ENCODE measurements at regions not wholly inside any gene's neighbourhood (a gene's known extent, or its start where the extent isn't known, plus 50 kb on each side); places are given as distances from the start of the nearest gene placed in this dataset.

DNA sequence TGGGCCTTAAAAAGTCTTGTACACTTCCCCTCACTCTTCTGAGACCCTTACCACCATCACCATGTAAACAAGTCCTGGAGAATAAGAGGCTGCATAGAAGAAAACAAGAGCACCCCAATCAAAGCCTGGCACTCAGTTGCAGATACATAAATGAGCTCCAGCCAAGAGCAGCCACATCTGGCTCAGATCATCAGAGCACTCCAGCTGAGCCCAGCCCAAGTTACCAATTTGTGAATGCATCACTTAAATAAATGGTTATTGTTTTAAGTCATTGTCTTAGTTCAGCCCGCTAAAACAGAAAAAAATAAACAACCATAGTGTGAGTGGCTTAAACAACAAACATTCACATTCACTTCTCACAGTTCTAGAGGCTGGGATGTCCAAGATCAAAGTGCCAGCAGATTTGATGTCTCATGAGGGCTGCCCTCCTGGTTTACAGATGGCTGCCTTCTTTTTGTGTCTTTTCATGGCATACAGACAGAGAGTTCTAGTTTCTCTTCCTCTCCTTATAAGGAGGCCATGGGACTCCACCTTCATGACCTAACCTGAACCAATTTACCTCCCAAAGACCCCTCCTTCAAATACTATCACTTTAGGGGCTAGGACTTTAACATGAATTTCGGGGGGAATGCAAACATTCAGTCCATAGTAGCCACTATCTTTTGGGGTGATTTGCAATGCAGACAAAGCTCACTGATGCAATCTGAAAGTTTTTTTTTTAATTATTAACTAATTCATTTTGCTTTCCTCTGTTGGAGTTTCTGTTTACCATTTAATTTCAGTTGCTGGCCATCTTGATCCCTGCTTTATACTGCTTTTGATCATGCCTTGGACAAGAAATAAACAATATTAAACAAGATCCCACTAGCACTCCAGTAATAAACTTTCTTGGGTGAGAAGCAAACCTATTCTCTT is 187.5 kb upstream of the ACVR2A start:
- no peak overlapping the region for H3K4me3 ChIP-seq (ENCODE audit: control insufficient read depth in 1 of 7, extremely low read depth in 1 of 7, insufficient read depth in 4 of 7, low read depth in 2 of 7, low read length in 6 of 7)
- ChIA-PET CTCF (no interaction called here), POLR2A (no interaction called here)
- no peaks in the 10 kb centered on the region for H3K9me3 ChIP-seq (ENCODE audit: control extremely low read depth in 1 of 5, control insufficient read depth in 4 of 5, insufficient read depth in 2 of 5, low read depth in 1 of 5, low read length in 4 of 5)
- WGBS (ENCODE audit: insufficient coverage), result 100% methylated on average over 1 of the region's 2 CpGs
- H3K4me1 ChIP-seq (ENCODE audit: control extremely low read depth in 1 of 4, control insufficient read depth in 4 of 4, insufficient read depth in 4 of 4, low read length in 3 of 4), result no peaks in the 10 kb centered on the region
- H3K27me3 ChIP-seq (replicated peaks in 2 of 5; ENCODE audit: control insufficient read depth in 4 of 5, insufficient read depth in 5 of 5, low read length in 4 of 5), result no peaks in the 10 kb centered on the region
- no peak for DNase-seq
- H3K36me3 ChIP-seq (ENCODE audit: control insufficient read depth in 4 of 4, insufficient read depth in 4 of 4, low read length in 3 of 4), result no peaks in the 10 kb centered on the region
- no peak overlapping the region for H3K27ac ChIP-seq (ENCODE audit: insufficient read depth in 1 of 2, low read depth in 1 of 2, low read length in 2 of 2, poor library complexity in 1 of 2, severe bottlenecking in 2 of 2)

DNA sequence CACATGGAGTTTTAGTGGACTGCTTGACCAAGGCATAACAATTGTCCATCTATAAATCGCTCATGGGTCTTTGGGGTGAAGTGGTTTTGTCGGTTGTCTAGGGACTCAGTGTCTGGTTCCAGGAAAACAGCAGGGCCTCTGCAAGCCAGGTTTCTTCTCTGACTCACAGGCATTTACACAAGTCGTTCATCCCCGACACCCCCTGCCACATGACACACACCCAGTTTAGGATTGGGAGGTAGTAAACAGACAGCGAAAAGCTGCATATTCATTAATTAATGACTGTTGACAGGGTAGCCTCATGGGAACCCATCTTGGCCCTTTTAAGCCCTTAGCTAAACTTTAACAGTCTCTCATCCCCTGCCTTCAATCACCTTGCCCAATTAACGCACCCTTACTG is 194.8 kb upstream of the ACVR2A start:
- no peaks in the 10 kb centered on the region for H3K27me3 ChIP-seq (replicated peaks in 2 of 5; ENCODE audit: control insufficient read depth in 4 of 5, insufficient read depth in 5 of 5, low read length in 4 of 5)
- no peaks in the 10 kb centered on the region for H3K36me3 ChIP-seq (ENCODE audit: control insufficient read depth in 4 of 4, insufficient read depth in 4 of 4, low read length in 3 of 4)
- H3K4me3 ChIP-seq (ENCODE audit: control insufficient read depth in 1 of 7, extremely low read depth in 1 of 7, insufficient read depth in 4 of 7, low read depth in 2 of 7, low read length in 6 of 7), result no peak overlapping the region
- whole genome bisulfite sequencing (ENCODE audit: insufficient coverage), result 100% methylated on average over 3 of the region's 6 CpGs
- no peak overlapping the region for H3K27ac ChIP-seq (ENCODE audit: insufficient read depth in 1 of 2, low read depth in 1 of 2, low read length in 2 of 2, poor library complexity in 1 of 2, severe bottlenecking in 2 of 2)
- ChIA-PET POLR2A (no interaction called here), CTCF (no interaction called here)
- H3K9me3 ChIP-seq (ENCODE audit: control extremely low read depth in 1 of 5, control insufficient read depth in 4 of 5, insufficient read depth in 2 of 5, low read depth in 1 of 5, low read length in 4 of 5), result no peaks in the 10 kb centered on the region
- DNase-seq, result no peak
- no peaks in the 10 kb centered on the region for H3K4me1 ChIP-seq (ENCODE audit: control extremely low read depth in 1 of 4, control insufficient read depth in 4 of 4, insufficient read depth in 4 of 4, low read length in 3 of 4)

DNA sequence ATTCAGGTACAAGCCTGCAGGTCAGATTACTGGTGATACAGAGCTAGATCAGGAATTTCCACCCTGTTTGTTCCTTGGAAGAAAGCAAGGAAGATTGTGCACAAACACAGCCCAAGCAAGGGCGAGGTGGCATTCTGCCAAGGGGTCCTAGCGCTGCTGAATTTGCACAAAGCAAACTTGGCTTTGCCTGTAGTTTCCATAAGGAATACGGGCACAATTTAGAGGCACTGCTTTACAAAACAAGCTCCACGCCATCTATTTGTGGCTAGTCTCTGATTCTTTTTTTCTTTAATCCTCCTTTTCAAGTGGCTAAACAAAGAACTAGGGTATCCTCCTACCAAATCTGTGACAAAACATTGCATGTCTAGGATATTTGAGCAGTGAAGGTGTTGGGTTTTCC is 195.5 kb upstream of the ACVR2A start:
- Histone ChIP-seq H3K4me1 (ENCODE audit: control extremely low read depth in 1 of 4, control insufficient read depth in 4 of 4, insufficient read depth in 4 of 4, low read length in 3 of 4) (no peaks in the 10 kb centered on the region), H3K9me3 (ENCODE audit: control extremely low read depth in 1 of 5, control insufficient read depth in 4 of 5, insufficient read depth in 2 of 5, low read depth in 1 of 5, low read length in 4 of 5) (no peaks in the 10 kb centered on the region), H3K27ac (ENCODE audit: insufficient read depth in 1 of 2, low read depth in 1 of 2, low read length in 2 of 2, poor library complexity in 1 of 2, severe bottlenecking in 2 of 2) (no peak overlapping the region), H3K4me3 (ENCODE audit: control insufficient read depth in 1 of 7, extremely low read depth in 1 of 7, insufficient read depth in 4 of 7, low read depth in 2 of 7, low read length in 6 of 7) (no peak overlapping the region), H3K27me3 (replicated peaks in 2 of 5; ENCODE audit: control insufficient read depth in 4 of 5, insufficient read depth in 5 of 5, low read length in 4 of 5) (no peaks in the 10 kb centered on the region), H3K36me3 (ENCODE audit: control insufficient read depth in 4 of 4, insufficient read depth in 4 of 4, low read length in 3 of 4) (no peaks in the 10 kb centered on the region)
- WGBS (ENCODE audit: insufficient coverage), result 98% methylated on average over 4 of the region's 4 CpGs
- ChIA-PET POLR2A (no interaction called here), CTCF (interaction anchor here (0.7 kb wide), 1 partner anchor 17 kb away, joined by 3 read pairs; no protein-coding TSS in a partner anchor)
- DNase-seq, result no peak

DNA sequence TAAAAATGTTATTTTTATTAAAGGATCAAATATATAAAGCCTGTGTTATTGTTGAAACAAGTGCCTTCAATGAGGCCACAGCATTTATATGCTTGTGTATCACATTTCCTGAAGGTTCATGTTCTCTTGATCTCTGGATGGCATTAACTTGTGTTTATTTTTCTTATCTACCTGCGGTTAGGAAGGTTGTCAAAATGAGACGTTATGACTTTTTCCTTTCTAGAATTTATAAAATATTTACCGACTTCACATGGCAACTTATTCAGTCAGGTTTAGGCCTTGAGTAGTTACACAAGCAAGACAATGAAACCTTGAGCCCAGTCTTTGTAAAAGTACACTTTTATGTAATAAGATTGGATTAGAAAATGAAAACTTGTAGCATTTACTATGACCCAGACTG is 196.4 kb upstream of the ACVR2A start:
- CTCF ChIA-PET, result no interaction called here
- Histone ChIP-seq H3K27ac (ENCODE audit: insufficient read depth in 1 of 2, low read depth in 1 of 2, low read length in 2 of 2, poor library complexity in 1 of 2, severe bottlenecking in 2 of 2) (no peak overlapping the region), H3K27me3 (replicated peaks in 2 of 5; ENCODE audit: control insufficient read depth in 4 of 5, insufficient read depth in 5 of 5, low read length in 4 of 5) (no peaks in the 10 kb centered on the region), H3K4me1 (ENCODE audit: control extremely low read depth in 1 of 4, control insufficient read depth in 4 of 4, insufficient read depth in 4 of 4, low read length in 3 of 4) (no peaks in the 10 kb centered on the region), H3K9me3 (ENCODE audit: control extremely low read depth in 1 of 5, control insufficient read depth in 4 of 5, insufficient read depth in 2 of 5, low read depth in 1 of 5, low read length in 4 of 5) (no peaks in the 10 kb centered on the region), H3K4me3 (ENCODE audit: control insufficient read depth in 1 of 7, extremely low read depth in 1 of 7, insufficient read depth in 4 of 7, low read depth in 2 of 7, low read length in 6 of 7) (no peak overlapping the region), H3K36me3 (ENCODE audit: control insufficient read depth in 4 of 4, insufficient read depth in 4 of 4, low read length in 3 of 4) (no peaks in the 10 kb centered on the region)
- POLR2A ChIA-PET, result no interaction called here
- no CpG with 5 or more reads among the region's 3 CpGs for WGBS (ENCODE audit: insufficient coverage)
- no peak for DNase-seq

DNA sequence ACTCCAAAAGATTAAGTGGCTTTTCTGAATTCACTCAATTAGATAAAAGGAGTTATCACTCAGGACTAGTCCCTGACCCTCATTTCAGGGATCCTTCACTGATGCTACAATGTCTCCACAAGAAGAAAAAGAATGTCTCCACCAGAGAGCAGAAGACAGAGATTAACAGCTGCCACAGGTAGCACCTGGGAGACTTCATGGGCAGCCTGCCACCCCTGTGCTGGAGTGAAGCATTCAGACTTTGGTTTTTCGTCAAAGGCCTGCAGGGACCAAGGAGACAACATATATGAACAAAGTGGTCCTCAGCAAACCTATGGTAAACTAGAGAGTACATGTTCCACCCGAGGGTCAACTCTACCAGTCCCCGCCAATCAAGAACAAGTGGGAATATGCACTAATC is 197.0 kb upstream of the ACVR2A start:
- H3K27me3 ChIP-seq (replicated peaks in 2 of 5; ENCODE audit: control insufficient read depth in 4 of 5, insufficient read depth in 5 of 5, low read length in 4 of 5), result no peaks in the 10 kb centered on the region
- no peak overlapping the region for H3K4me3 ChIP-seq (ENCODE audit: control insufficient read depth in 1 of 7, extremely low read depth in 1 of 7, insufficient read depth in 4 of 7, low read depth in 2 of 7, low read length in 6 of 7)
- ChIA-PET POLR2A (no interaction called here), CTCF (no interaction called here)
- 100% methylated on average over 1 of the region's 3 CpGs for WGBS (ENCODE audit: insufficient coverage)
- H3K27ac ChIP-seq (ENCODE audit: insufficient read depth in 1 of 2, low read depth in 1 of 2, low read length in 2 of 2, poor library complexity in 1 of 2, severe bottlenecking in 2 of 2), result no peak overlapping the region
- H3K9me3 ChIP-seq (ENCODE audit: control extremely low read depth in 1 of 5, control insufficient read depth in 4 of 5, insufficient read depth in 2 of 5, low read depth in 1 of 5, low read length in 4 of 5), result no peaks in the 10 kb centered on the region
- DNase-seq, result no peak
- H3K4me1 ChIP-seq (ENCODE audit: control extremely low read depth in 1 of 4, control insufficient read depth in 4 of 4, insufficient read depth in 4 of 4, low read length in 3 of 4), result no peaks in the 10 kb centered on the region
- no peaks in the 10 kb centered on the region for H3K36me3 ChIP-seq (ENCODE audit: control insufficient read depth in 4 of 4, insufficient read depth in 4 of 4, low read length in 3 of 4)

- WGBS (ENCODE audit: insufficient coverage), result 97% methylated on average over 5 of the region's 7 CpGs
- H3K27ac ChIP-seq (ENCODE audit: insufficient read depth in 1 of 2, low read depth in 1 of 2, low read length in 2 of 2, poor library complexity in 1 of 2, severe bottlenecking in 2 of 2), result no peak overlapping the region
- ChIA-PET CTCF (no interaction called here), POLR2A (interaction anchor here (0.5 kb wide), 1 partner anchor 9 kb away, joined by 3 read pairs; no protein-coding TSS in a partner anchor)
- no peaks in the 10 kb centered on the region for H3K36me3 ChIP-seq (ENCODE audit: control insufficient read depth in 4 of 4, insufficient read depth in 4 of 4, low read length in 3 of 4)
- no peak overlapping the region for H3K4me3 ChIP-seq (ENCODE audit: control insufficient read depth in 1 of 7, extremely low read depth in 1 of 7, insufficient read depth in 4 of 7, low read depth in 2 of 7, low read length in 6 of 7)
- no peaks in the 10 kb centered on the region for H3K4me1 ChIP-seq (ENCODE audit: control extremely low read depth in 1 of 4, control insufficient read depth in 4 of 4, insufficient read depth in 4 of 4, low read length in 3 of 4)
- DNase-seq, result no peak
- no peaks in the 10 kb centered on the region for H3K27me3 ChIP-seq (replicated peaks in 2 of 5; ENCODE audit: control insufficient read depth in 4 of 5, insufficient read depth in 5 of 5, low read length in 4 of 5)
- H3K9me3 ChIP-seq (ENCODE audit: control extremely low read depth in 1 of 5, control insufficient read depth in 4 of 5, insufficient read depth in 2 of 5, low read depth in 1 of 5, low read length in 4 of 5), result no peaks in the 10 kb centered on the region
These were observed 197.9 kb upstream of the ACVR2A start for GRCh38 chr2:147646818-147647468.

- Histone ChIP-seq H3K4me1 (ENCODE audit: control extremely low read depth in 1 of 4, control insufficient read depth in 4 of 4, insufficient read depth in 4 of 4, low read length in 3 of 4) (no peaks in the 10 kb centered on the region), H3K9me3 (ENCODE audit: control extremely low read depth in 1 of 5, control insufficient read depth in 4 of 5, insufficient read depth in 2 of 5, low read depth in 1 of 5, low read length in 4 of 5) (peaks cover 0 to 1% (median 0%) of the 10 kb centered on the region in 5 experiments), H3K36me3 (ENCODE audit: control insufficient read depth in 4 of 4, insufficient read depth in 4 of 4, low read length in 3 of 4) (no peaks in the 10 kb centered on the region), H3K27me3 (replicated peaks in 2 of 5; ENCODE audit: control insufficient read depth in 4 of 5, insufficient read depth in 5 of 5, low read length in 4 of 5) (no peaks in the 10 kb centered on the region), H3K27ac (ENCODE audit: insufficient read depth in 1 of 2, low read depth in 1 of 2, low read length in 2 of 2, poor library complexity in 1 of 2, severe bottlenecking in 2 of 2) (no peak overlapping the region), H3K4me3 (ENCODE audit: control insufficient read depth in 1 of 7, extremely low read depth in 1 of 7, insufficient read depth in 4 of 7, low read depth in 2 of 7, low read length in 6 of 7) (no peak overlapping the region)
- ChIA-PET CTCF (no interaction called here), POLR2A (no interaction called here)
- DNase-seq, result no peak
- WGBS (ENCODE audit: insufficient coverage), result 94% methylated on average over 4 of the region's 4 CpGs
These were observed 200.3 kb upstream of the ACVR2A start for GRCh38 chr2:147644491-147644890.

Measured in common myeloid progenitor, CD34-positive (primary cell).